ENCODE measurements at regions not wholly inside any gene's neighbourhood (a gene's known extent, or its start where the extent isn't known, plus 50 kb on each side); places are given as distances from the start of the nearest gene placed in this dataset.

DNA sequence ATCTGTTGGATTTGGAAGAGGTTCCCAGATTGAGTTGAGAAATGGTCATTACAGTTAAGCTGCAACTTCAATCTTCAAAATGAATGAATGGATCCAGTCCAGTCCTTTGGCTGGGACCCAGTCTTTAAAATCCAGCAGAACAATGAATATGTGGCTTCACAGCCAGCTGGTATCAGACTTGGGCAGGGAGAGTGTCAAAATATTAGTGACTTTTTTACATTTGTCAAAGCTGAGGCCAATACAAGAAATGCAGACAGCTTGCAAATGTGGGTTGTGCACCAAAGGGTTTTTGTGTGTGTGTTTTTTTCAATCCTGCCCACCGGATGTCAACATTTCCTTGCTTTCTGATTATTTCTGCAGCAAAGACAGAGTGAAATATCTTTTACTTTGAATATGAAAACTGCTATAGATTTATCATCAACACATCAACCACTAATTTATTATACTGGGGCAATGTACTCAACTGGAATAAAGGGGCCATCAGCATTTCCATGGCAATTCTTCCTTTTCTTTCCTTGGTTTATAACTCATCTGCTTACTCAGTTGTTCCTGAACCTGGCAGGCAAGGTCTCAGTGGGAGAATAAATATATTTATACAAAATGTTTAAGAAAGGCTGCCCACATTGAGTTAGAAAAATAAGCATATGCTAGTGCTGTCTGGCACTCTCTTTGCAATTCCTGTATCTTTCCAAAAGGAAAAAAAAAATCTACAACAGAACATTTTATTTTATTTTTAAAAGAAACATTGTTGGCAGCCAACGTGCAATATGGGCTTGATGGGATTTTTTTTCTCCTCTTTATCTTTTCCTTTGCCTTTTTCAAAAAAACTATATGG, 491.6 kb upstream of the C1orf87 start:
- TF ChIP-seq, protein P1, sequence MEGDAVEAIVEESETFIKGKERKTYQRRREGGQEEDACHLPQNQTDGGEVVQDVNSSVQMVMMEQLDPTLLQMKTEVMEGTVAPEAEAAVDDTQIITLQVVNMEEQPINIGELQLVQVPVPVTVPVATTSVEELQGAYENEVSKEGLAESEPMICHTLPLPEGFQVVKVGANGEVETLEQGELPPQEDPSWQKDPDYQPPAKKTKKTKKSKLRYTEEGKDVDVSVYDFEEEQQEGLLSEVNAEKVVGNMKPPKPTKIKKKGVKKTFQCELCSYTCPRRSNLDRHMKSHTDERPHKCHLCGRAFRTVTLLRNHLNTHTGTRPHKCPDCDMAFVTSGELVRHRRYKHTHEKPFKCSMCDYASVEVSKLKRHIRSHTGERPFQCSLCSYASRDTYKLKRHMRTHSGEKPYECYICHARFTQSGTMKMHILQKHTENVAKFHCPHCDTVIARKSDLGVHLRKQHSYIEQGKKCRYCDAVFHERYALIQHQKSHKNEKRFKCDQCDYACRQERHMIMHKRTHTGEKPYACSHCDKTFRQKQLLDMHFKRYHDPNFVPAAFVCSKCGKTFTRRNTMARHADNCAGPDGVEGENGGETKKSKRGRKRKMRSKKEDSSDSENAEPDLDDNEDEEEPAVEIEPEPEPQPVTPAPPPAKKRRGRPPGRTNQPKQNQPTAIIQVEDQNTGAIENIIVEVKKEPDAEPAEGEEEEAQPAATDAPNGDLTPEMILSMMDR (IDR thresholded peaks at IDR 0.05; ENCODE audit: control insufficient read depth, extremely low read depth, insufficient read depth): no peak
- no peak overlapping the region for H3K4me3 ChIP-seq (ENCODE audit: low read depth, low read length)
- no peak for DNase-seq (ENCODE audit: low read depth)

- DNase-seq (ENCODE audit: low read depth): no peak
- TF ChIP-seq, protein P1 (IDR thresholded peaks at IDR 0.05; ENCODE audit: control insufficient read depth, extremely low read depth, insufficient read depth): no peak
- H3K4me3 ChIP-seq (ENCODE audit: low read depth, low read length): no peak overlapping the region
These were observed 490.4 kb upstream of the C1orf87 start for GRCh38 chr1:60563777-60564535.

DNA sequence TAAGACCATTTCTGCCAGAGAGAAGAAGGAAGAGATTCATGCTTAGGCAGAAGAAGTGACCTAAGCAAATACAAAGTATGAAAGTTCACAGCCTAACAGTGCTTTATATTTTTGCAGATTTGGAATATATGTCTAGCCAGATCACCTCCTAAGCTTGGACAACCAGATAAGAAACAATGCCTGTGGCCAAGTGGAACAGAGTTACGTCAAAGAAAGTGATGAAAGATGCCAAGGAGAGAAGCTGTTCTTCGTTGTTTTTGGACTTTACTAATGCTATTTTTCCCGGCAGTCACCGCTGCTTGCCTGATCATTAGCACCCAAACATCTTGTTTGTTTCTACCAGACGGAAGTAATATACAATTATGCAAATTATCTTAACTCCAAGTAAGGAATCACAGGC, 489.2 kb upstream of the C1orf87 start:
- H3K4me3 ChIP-seq (ENCODE audit: low read depth, low read length): no peak overlapping the region
- no peak for DNase-seq (ENCODE audit: low read depth)
- TF ChIP-seq, protein P1 (IDR thresholded peaks at IDR 0.05; ENCODE audit: control insufficient read depth, extremely low read depth, insufficient read depth): no peak

- TF ChIP-seq, protein P1 (IDR thresholded peaks at IDR 0.05; ENCODE audit: control insufficient read depth, extremely low read depth, insufficient read depth): no peak
- no peak for DNase-seq (ENCODE audit: low read depth)
- no peak overlapping the region for H3K4me3 ChIP-seq (ENCODE audit: low read depth, low read length)
These were observed 487.1 kb upstream of the C1orf87 start for GRCh38 chr1:60560701-60561100.

DNA sequence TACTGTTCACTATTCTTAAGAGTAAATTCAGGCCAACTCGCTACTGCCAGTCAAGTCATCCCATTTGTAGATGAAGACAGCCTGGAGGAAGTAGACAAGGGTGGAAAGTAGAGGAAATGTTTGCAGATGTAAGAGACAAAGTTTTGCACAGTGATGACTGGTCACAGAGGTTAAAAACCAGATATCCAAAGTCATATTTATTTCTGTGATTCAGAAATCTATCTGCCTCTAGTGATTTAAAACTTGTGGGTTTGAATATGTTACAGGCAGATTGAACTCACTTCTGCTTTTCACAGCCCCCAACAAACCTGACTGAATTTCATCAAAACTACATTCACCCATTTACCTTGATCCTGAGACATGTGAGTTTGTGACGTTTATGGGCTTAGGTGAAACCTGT, 484.7 kb upstream of the C1orf87 start:
- no peak overlapping the region for H3K4me3 ChIP-seq (ENCODE audit: low read depth, low read length)
- DNase-seq (ENCODE audit: low read depth): no peak
- TF ChIP-seq, protein P1 (IDR thresholded peaks at IDR 0.05; ENCODE audit: control insufficient read depth, extremely low read depth, insufficient read depth): no peak

DNA sequence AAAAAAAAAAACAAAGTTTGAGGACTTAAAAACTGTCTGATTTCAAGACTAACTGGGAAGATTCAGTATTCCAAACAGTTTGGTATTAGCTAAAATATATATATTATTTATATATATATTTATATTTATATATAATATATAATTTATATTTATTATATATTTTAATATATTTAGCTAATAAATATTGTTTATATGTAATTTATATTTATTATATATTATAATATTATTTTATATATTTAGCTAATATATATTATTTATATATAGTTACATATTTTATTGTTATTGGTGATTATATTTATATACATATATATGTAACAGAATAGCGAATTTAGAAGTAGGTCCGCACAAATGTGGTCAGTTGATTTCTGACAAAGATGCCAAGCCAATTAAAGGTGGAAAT, 480.2 kb upstream of the C1orf87 start:
- DNase-seq (ENCODE audit: low read depth): no peak
- H3K4me3 ChIP-seq (ENCODE audit: low read depth, low read length): no peak overlapping the region
- TF ChIP-seq, protein P1 (IDR thresholded peaks at IDR 0.05; ENCODE audit: control insufficient read depth, extremely low read depth, insufficient read depth): no peak
